K562 (cell line): ENCODE measurements at regions not wholly inside any gene's neighbourhood (a gene's known extent, or its start where the extent isn't known, plus 50 kb on each side); places are given as distances from the start of the nearest gene placed in this dataset.

Source experiments
- CXXC5 ChIP-seq: fragments of 250-450 bp; sonication (Bioruptor Pico); IDR thresholded peaks from 2 replicates; pipeline ENCODE4 v1.8.0; 2022; ENCODE audit warnings: inconsistent platforms, mild to moderate bottlenecking, moderate library complexity
- DPF2 ChIP-seq: fragments of 450-650 bp; IDR thresholded peaks from 2 replicates; pipeline ENCODE4 v1.6.1; 2016
- EGR1 ChIP-seq: fragments of 450-650 bp; conservative IDR thresholded peaks from 2 replicates; pipeline ENCODE4 v1.6.1; 2017; ENCODE audit warnings: mild to moderate bottlenecking
- EP300 ChIP-seq: IDR thresholded peaks from 2 replicates; pipeline ENCODE4 v1.6.1; 2012; ENCODE audit warnings: low read length, improper control_type of control experiment
- FOSL1 ChIP-seq: fragments of 200-800 bp; sonication (Bioruptor generic); conservative IDR thresholded peaks from 2 replicates; pipeline ENCODE4 v1.6.1; 2016; ENCODE audit warnings: missing genetic modification characterization, missing compliant biosample characterization
- FOXJ2 ChIP-seq: fragments of 200-800 bp; sonication (Bioruptor generic); IDR thresholded peaks from 2 replicates; pipeline ENCODE4 v1.6.1; 2016; ENCODE audit warnings: missing genetic modification characterization, missing compliant biosample characterization
- JUND ChIP-seq, 2 experiments: IDR thresholded peaks; 2 replicates in 1 of 2; 3 replicates in 1 of 2; pipeline ENCODE4 v1.6.1; 2011; ENCODE audit warnings: borderline replicate concordance in 2 of 2, low read depth in 2 of 2, low read length in 2 of 2, improper control_type of control experiment in 1 of 2, missing biosample characterization in 1 of 2, missing genetic modification characterization in 1 of 2, missing genetic modification reagents in 1 of 2
- KDM1A ChIP-seq, 2 experiments: fragments of 450-650 bp; IDR thresholded peaks; 2 replicates each; pipeline ENCODE4 v1.6.1; 2016; ENCODE audit warnings: mild to moderate bottlenecking in 2 of 2
- MTA2 ChIP-seq: fragments of 450-650 bp; IDR thresholded peaks from 2 replicates; pipeline ENCODE4 v1.6.1; 2016; ENCODE audit warnings: low read depth
- NCOR1 ChIP-seq: fragments of 450-650 bp; IDR thresholded peaks from 2 replicates; pipeline ENCODE4 v1.6.1; 2016; ENCODE audit warnings: mild to moderate bottlenecking, moderate library complexity
- NFYB ChIP-seq: IDR thresholded peaks from 2 replicates; pipeline ENCODE4 v1.6.1; 2011; ENCODE audit warnings: mild to moderate bottlenecking, moderate library complexity; ENCODE audit not compliant: insufficient read length; ENCODE audit errors: extremely low read depth
- OTX1 ChIP-seq: fragments of 450-650 bp; formaldehyde crosslinking; IDR thresholded peaks from 2 replicates; pipeline ENCODE4 v1.4.0; 2022; ENCODE audit warnings: mild to moderate bottlenecking
- PML ChIP-seq: IDR thresholded peaks from 2 replicates; pipeline ENCODE4 v1.6.1; 2012; ENCODE audit warnings: low read length, inconsistent platforms
- PTTG1 ChIP-seq: fragments of 450-650 bp; IDR thresholded peaks from 2 replicates; pipeline ENCODE4 v1.6.1; 2016; ENCODE audit warnings: low read depth, mild to moderate bottlenecking, missing genetic modification characterization, missing compliant biosample characterization
- RCOR1 ChIP-seq, 2 experiments: IDR thresholded peaks; 2 replicates each; pipeline ENCODE4 v1.6.1; 2012; ENCODE audit warnings: low read depth in 2 of 2, low read length in 2 of 2, borderline replicate concordance in 1 of 2, improper control_type of control experiment in 1 of 2
- SMARCE1 ChIP-seq: fragments of 450-650 bp; IDR thresholded peaks from 2 replicates; pipeline ENCODE4 v1.7.1; 2016; ENCODE audit warnings: mild to moderate bottlenecking
- SOX6 ChIP-seq: fragments of 450-650 bp; IDR thresholded peaks from 2 replicates; pipeline ENCODE4 v1.6.1; 2014; ENCODE audit warnings: mild to moderate bottlenecking
- TAL1 ChIP-seq: fragments of 450-650 bp; IDR thresholded peaks from 2 replicates; pipeline ENCODE4 v1.6.1; 2016; ENCODE audit warnings: mild to moderate bottlenecking
- TCF3 ChIP-seq: sonication (generic); formaldehyde crosslinking; IDR thresholded peaks from 2 replicates; pipeline ENCODE4 v1.4.0; 2020; ENCODE audit warnings: mild to moderate bottlenecking, missing genetic modification reagents
- TEAD1 ChIP-seq, 2 experiments: fragments of 450-650 bp in 1 of 2; sonication (generic) in 1 of 2; formaldehyde crosslinking; IDR thresholded peaks; 2 replicates each; pipeline versions ENCODE4 v1.4.0 to v1.8.0; 2020 to 2022; ENCODE audit warnings: mild to moderate bottlenecking in 2 of 2, missing genetic modification reagents in 1 of 2
- WHSC1 ChIP-seq: IDR thresholded peaks from one replicate; pipeline ENCODE4 v1.6.1; 2012; ENCODE audit warnings: low read length, control low read depth, inconsistent platforms
- ZNF184 ChIP-seq: sonication (generic); formaldehyde crosslinking; IDR thresholded peaks from 2 replicates; pipeline ENCODE4 v1.5.0; 2020; ENCODE audit warnings: missing genetic modification reagents
- ZNF436 ChIP-seq: fragments of 250-450, 450-650 bp; sonication (Bioruptor Pico); formaldehyde crosslinking; IDR thresholded peaks from 2 replicates; pipeline ENCODE4 v1.7.0; 2020; ENCODE audit warnings: mild to moderate bottlenecking
- ZNF668 ChIP-seq: fragments of 250-450 bp; sonication (Bioruptor Pico); IDR thresholded peaks from 2 replicates; pipeline ENCODE4 v1.8.0; 2022; ENCODE audit warnings: mild to moderate bottlenecking, inconsistent platforms
- TF ChIP-seq, protein P1 (sequence below), 2 experiments: fragments of 450-650 bp in 1 of 2; sonication (generic) in 1 of 2; formaldehyde crosslinking in 1 of 2; IDR thresholded peaks in 1 of 2; conservative IDR thresholded peaks in 1 of 2; 2 replicates each; pipeline versions ENCODE4 v1.6.1 to v1.8.1; 2016 to 2023; ENCODE audit warnings: mild to moderate bottlenecking in 2 of 2, moderate library complexity in 2 of 2, inconsistent platforms in 1 of 2, missing genetic modification reagents in 1 of 2
- TF ChIP-seq, protein P2 (sequence below): fragments of 250-450 bp; sonication (Bioruptor Pico); IDR thresholded peaks from 2 replicates; pipeline ENCODE4 v1.4.0; 2020

DNA sequence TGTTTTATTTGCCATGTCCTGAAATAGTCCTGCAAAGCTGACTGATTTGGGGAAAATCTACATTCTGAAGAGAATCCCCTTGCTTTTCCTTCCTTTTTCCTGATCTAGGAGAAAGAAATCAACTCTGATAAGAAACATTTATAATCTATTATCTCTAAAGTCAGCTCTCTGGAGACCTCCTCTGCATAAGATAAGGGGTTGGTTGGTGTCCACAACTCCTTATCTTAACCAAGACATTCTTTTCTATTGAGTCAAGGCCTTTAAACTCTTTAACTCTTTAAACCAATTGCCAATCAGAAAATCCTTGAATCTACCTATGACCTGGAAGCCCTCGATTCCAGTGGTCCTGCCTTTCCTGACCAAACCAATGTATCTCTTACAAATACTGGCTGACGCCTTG, 373.6 kb upstream of the RASGEF1B start (continued):
- peak; percentile 79 for TF ChIP-seq SMARCE1
- TF ChIP-seq CXXC5 (CRISPR knock-in tag): no peak
- TF ChIP-seq ZNF184 (CRISPR knock-in tag): no peak
- TF ChIP-seq SOX6: peak; percentile 50; the same call in 1 of the 2 replicates
- peak; percentile 44; the same call in 1 of the 2 replicates for TF ChIP-seq TCF3 (CRISPR knock-in tag)
- peak; percentile 72 for TF ChIP-seq EP300
- peak; percentile 63 for TF ChIP-seq NCOR1
- TF ChIP-seq, protein P1, sequence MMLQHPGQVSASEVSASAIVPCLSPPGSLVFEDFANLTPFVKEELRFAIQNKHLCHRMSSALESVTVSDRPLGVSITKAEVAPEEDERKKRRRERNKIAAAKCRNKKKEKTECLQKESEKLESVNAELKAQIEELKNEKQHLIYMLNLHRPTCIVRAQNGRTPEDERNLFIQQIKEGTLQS (IDR thresholded peaks at IDR 0.05): peak; percentile 13; the same call in 1 of the 2 replicates
- TF ChIP-seq, protein P1 (CRISPR knock-in tag; conservative IDR thresholded peaks at IDR 0.05): no peak
- TF ChIP-seq RCOR1 (IDR thresholded peaks at IDR 0.05; ENCODE audit: borderline replicate concordance in 1 of 2, low read depth in 2 of 2, low read length in 2 of 2): peak in 1 of 2 experiments; percentile 80; a peak in 2 of 4 replicates
- no peak for TF ChIP-seq ZNF436
- TF ChIP-seq TAL1: peak; percentile 67
- TF ChIP-seq FOXJ2 (tag): 0 out of 2 replicates have a peak, but pooled peaks have one; percentile 55
- no peak for TF ChIP-seq WHSC1
- peak in 1 of 2 experiments; percentile 94; a peak in 2 of 4 replicates for TF ChIP-seq TEAD1 (CRISPR knock-in tag; IDR thresholded peaks at IDR 0.05)
- peak in 1 of 2 experiments; percentile 45; a peak in 1 of 4 replicates for TF ChIP-seq KDM1A (IDR thresholded peaks at IDR 0.05)
- TF ChIP-seq FOSL1: peak; percentile 94
- no peak for TF ChIP-seq NFYB
- TF ChIP-seq PML: 0 out of 2 replicates have a peak, but pooled peaks have one; percentile 39
- no peak for TF ChIP-seq PTTG1
- TF ChIP-seq, protein P2, sequence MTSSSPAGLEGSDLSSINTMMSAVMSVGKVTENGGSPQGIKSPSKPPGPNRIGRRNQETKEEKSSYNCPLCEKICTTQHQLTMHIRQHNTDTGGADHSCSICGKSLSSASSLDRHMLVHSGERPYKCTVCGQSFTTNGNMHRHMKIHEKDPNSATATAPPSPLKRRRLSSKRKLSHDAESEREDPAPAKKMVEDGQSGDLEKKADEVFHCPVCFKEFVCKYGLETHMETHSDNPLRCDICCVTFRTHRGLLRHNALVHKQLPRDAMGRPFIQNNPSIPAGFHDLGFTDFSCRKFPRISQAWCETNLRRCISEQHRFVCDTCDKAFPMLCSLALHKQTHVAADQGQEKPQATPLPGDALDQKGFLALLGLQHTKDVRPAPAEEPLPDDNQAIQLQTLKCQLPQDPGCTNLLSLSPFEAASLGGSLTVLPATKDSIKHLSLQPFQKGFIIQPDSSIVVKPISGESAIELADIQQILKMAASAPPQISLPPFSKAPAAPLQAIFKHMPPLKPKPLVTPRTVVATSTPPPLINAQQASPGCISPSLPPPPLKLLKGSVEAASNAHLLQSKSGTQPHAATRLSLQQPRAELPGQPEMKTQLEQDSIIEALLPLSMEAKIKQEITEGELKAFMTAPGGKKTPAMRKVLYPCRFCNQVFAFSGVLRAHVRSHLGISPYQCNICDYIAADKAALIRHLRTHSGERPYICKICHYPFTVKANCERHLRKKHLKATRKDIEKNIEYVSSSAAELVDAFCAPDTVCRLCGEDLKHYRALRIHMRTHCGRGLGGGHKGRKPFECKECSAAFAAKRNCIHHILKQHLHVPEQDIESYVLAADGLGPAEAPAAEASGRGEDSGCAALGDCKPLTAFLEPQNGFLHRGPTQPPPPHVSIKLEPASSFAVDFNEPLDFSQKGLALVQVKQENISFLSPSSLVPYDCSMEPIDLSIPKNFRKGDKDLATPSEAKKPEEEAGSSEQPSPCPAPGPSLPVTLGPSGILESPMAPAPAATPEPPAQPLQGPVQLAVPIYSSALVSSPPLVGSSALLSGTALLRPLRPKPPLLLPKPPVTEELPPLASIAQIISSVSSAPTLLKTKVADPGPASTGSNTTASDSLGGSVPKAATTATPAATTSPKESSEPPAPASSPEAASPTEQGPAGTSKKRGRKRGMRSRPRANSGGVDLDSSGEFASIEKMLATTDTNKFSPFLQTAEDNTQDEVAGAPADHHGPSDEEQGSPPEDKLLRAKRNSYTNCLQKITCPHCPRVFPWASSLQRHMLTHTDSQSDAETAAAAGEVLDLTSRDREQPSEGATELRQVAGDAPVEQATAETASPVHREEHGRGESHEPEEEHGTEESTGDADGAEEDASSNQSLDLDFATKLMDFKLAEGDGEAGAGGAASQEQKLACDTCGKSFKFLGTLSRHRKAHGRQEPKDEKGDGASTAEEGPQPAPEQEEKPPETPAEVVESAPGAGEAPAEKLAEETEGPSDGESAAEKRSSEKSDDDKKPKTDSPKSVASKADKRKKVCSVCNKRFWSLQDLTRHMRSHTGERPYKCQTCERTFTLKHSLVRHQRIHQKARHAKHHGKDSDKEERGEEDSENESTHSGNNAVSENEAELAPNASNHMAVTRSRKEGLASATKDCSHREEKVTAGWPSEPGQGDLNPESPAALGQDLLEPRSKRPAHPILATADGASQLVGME (CRISPR knock-in tag): no peak
- no peak for TF ChIP-seq EGR1
- TF ChIP-seq MTA2: peak; percentile 25
- no peak for TF ChIP-seq OTX1 (CRISPR knock-in tag)
- 0 out of 2 replicates have a peak, but pooled peaks have one; percentile 29 for TF ChIP-seq DPF2
- peak; percentile 80 for TF ChIP-seq JUND (IDR thresholded peaks at IDR 0.05; ENCODE audit: borderline replicate concordance, low read depth, low read length)
- peak; percentile 68; the same call in 2 of the 3 replicates for TF ChIP-seq JUND (tag; IDR thresholded peaks at IDR 0.05; ENCODE audit: borderline replicate concordance, low read depth, low read length)
- no peak for TF ChIP-seq ZNF668 (CRISPR knock-in tag)
